H1 (cell line): ENCODE measurements at regions not wholly inside any gene's neighbourhood (a gene's known extent, or its start where the extent isn't known, plus 50 kb on each side); places are given as distances from the start of the nearest gene placed in this dataset.

Experiments used
- CTCF ChIA-PET: fragments of 300-600 bp; sonication (Branson Sonifier 250); formaldehyde crosslinking; loops from one replicate; lab custom pipeline; 2021; ENCODE audit not compliant: partially characterized antibody; lab: Charles Lee
- POLR2A ChIA-PET: fragments of 300-600 bp; sonication (Branson Sonifier 250); formaldehyde crosslinking; loops from one replicate; lab custom pipeline; 2021; ENCODE audit warnings: inconsistent platforms; ENCODE audit not compliant: partially characterized antibody; lab: Charles Lee
- DNase-seq, 2 experiments: peaks; one replicate each; pipeline versions ENCODE4 v3.0.0 to v3.0.0-alpha.2; 2010 to 2022; ENCODE audit warnings: low spot score in 2 of 2, low read depth in 1 of 2, mixed read lengths in 1 of 2
- FAIRE-seq: peaks from 2 replicates; lab custom pipeline; 2011; peaks lifted over from hg19 to GRCh38; lab: Jason Lieb, UNC
- H2AFZ ChIP-seq: 2 replicates; pipeline ENCODE4 v1.8.1; 2012; ENCODE audit warnings: low read length, inconsistent platforms
- H2AK5ac ChIP-seq: 2 replicates; pipeline ENCODE4 v1.6.1; 2013; ENCODE audit warnings: low read depth, low read length
- H2BK120ac ChIP-seq: replicated peaks from 2 replicates; pipeline ENCODE3; 2013; ENCODE audit warnings: low read depth, low read length, inconsistent platforms
- H2BK12ac ChIP-seq: 2 replicates; pipeline ENCODE4 v1.6.1; 2013; ENCODE audit warnings: low read depth, low read length
- H2BK15ac ChIP-seq: 2 replicates; pipeline ENCODE4 v1.6.1; 2013; ENCODE audit warnings: low read length
- H2BK20ac ChIP-seq: 2 replicates; pipeline ENCODE4 v1.6.1; 2013; ENCODE audit warnings: low read length
- H2BK5ac ChIP-seq: 2 replicates; pipeline ENCODE4 v1.6.1; 2013; ENCODE audit warnings: low read depth, low read length
- H3K14ac ChIP-seq: 2 replicates; pipeline ENCODE4 v1.6.1; 2013; ENCODE audit warnings: inconsistent platforms; ENCODE audit not compliant: insufficient read length
- H3K18ac ChIP-seq: 2 replicates; pipeline ENCODE4 v1.6.1; 2013; ENCODE audit warnings: low read length; ENCODE audit errors: extremely low read depth
- H3K23ac ChIP-seq: 2 replicates; pipeline ENCODE4 v1.6.1; 2013; ENCODE audit warnings: inconsistent platforms; ENCODE audit not compliant: insufficient read length
- H3K23me2 ChIP-seq: 2 replicates; pipeline ENCODE4 v1.6.1; 2013; ENCODE audit warnings: low read depth, low read length
- H3K27ac ChIP-seq: 2 replicates; pipeline ENCODE4 v1.6.1; 2011; ENCODE audit warnings: low read depth, low read length, inconsistent platforms
- H3K27me3 ChIP-seq, 4 experiments: replicated peaks in 1 of 4; 1 replicate in 1 of 4; 2 replicates in 3 of 4; pipeline versions ENCODE4 v1.6.1 to v1.8.1; 2011 to 2013; ENCODE audit warnings: low read length in 3 of 4, mild to moderate bottlenecking in 3 of 4, inconsistent platforms in 2 of 4, mixed read lengths in 2 of 4, moderate library complexity in 1 of 4; ENCODE audit not compliant: control insufficient read depth in 3 of 4, insufficient read depth in 3 of 4; ENCODE audit errors: extremely low read depth in 1 of 4
- H3K36me3 ChIP-seq, 4 experiments: 2 replicates each; pipeline versions ENCODE4 v1.6.1 to v1.8.1; 2011 to 2013; ENCODE audit warnings: mild to moderate bottlenecking in 4 of 4, low read length in 3 of 4, moderate library complexity in 2 of 4, control low read depth in 1 of 4, inconsistent platforms in 1 of 4; ENCODE audit not compliant: insufficient read depth in 4 of 4, control insufficient read depth in 2 of 4
- H3K4ac ChIP-seq: replicated peaks from 2 replicates; pipeline ENCODE3; 2013; ENCODE audit warnings: low read length, low read depth, mixed read lengths, inconsistent platforms; ENCODE audit not compliant: insufficient read length
- H3K4me1 ChIP-seq, 4 experiments: replicated peaks in 1 of 4; 1 replicate in 1 of 4; 2 replicates in 3 of 4; pipeline versions ENCODE4 v1.6.1 to v1.8.1; 2011 to 2013; ENCODE audit warnings: low read length in 3 of 4, inconsistent platforms in 2 of 4, mixed read lengths in 1 of 4; ENCODE audit not compliant: insufficient read depth in 4 of 4, control insufficient read depth in 3 of 4
- H3K4me2 ChIP-seq, 2 experiments: 2 replicates each; pipeline versions ENCODE4 v1.6.1 to v1.8.1; 2011 to 2013; ENCODE audit warnings: low read depth in 2 of 2, low read length in 2 of 2, control low read depth in 1 of 2, inconsistent platforms in 1 of 2, mild to moderate bottlenecking in 1 of 2; ENCODE audit not compliant: insufficient read depth in 1 of 2
- H3K4me3 ChIP-seq, 4 experiments: fragments of 200-600, 300-600 bp in 1 of 4; sonication (generic), shearing (Covaris generic), sonication (Bioruptor Twin) in 1 of 4; 2 replicates each; pipeline versions ENCODE4 v1.5.1 to v1.8.1; 2011 to 2016; ENCODE audit warnings: low read length in 4 of 4, low read depth in 3 of 4, control low read depth in 2 of 4, inconsistent platforms in 2 of 4, mild to moderate bottlenecking in 2 of 4, mixed read lengths in 1 of 4, moderate library complexity in 1 of 4; ENCODE audit not compliant: insufficient read depth in 2 of 4; ENCODE audit errors: extremely low read depth in 1 of 4
- H3K56ac ChIP-seq: replicated peaks from 2 replicates; pipeline ENCODE3; 2013; ENCODE audit warnings: low read depth, mild to moderate bottlenecking, mixed read lengths, low read length, inconsistent platforms; ENCODE audit not compliant: insufficient read length
- H3K79me1 ChIP-seq: 2 replicates; pipeline ENCODE4 v1.6.1; 2013; ENCODE audit warnings: low read depth, low read length, control low read depth
- H3K79me2 ChIP-seq, 2 experiments: 2 replicates each; pipeline versions ENCODE4 v1.6.1 to v1.8.1; 2012 to 2013; ENCODE audit warnings: low read length in 2 of 2, mild to moderate bottlenecking in 2 of 2, inconsistent platforms in 1 of 2; ENCODE audit not compliant: insufficient read depth in 2 of 2, control insufficient read depth in 1 of 2
- H3K9ac ChIP-seq, 4 experiments: replicated peaks in 1 of 4; 1 replicate in 1 of 4; 2 replicates in 3 of 4; pipeline versions ENCODE4 v1.6.1 to v1.8.1; 2011 to 2013; ENCODE audit warnings: low read depth in 3 of 4, low read length in 3 of 4, control low read depth in 2 of 4, mild to moderate bottlenecking in 2 of 4, moderate library complexity in 2 of 4, inconsistent platforms in 1 of 4; ENCODE audit errors: extremely low read depth in 1 of 4
- H3K9me3 ChIP-seq, 2 experiments: 2 replicates each; pipeline versions ENCODE4 v1.6.1 to v1.8.1; 2012 to 2013; ENCODE audit warnings: mild to moderate bottlenecking in 2 of 2, moderate library complexity in 2 of 2, control low read depth in 1 of 2, inconsistent platforms in 1 of 2, low read depth in 1 of 2, low read length in 1 of 2, mixed read lengths in 1 of 2; ENCODE audit not compliant: insufficient read depth in 2 of 2
- H4K20me1 ChIP-seq, 2 experiments: replicated peaks in 1 of 2; 2 replicates each; pipeline versions ENCODE3 to v1.8.1; 2011 to 2013; ENCODE audit warnings: inconsistent platforms in 2 of 2, low read length in 2 of 2, mild to moderate bottlenecking in 1 of 2; ENCODE audit not compliant: insufficient read depth in 2 of 2, control insufficient read depth in 1 of 2
- H4K5ac ChIP-seq: 2 replicates; pipeline ENCODE4 v1.6.1; 2013; ENCODE audit warnings: low read length, low read depth, mixed read lengths, inconsistent platforms; ENCODE audit not compliant: insufficient read length
- H4K8ac ChIP-seq: 2 replicates; pipeline ENCODE4 v1.8.0; 2013; ENCODE audit warnings: mild to moderate bottlenecking, moderate library complexity, low read length, inconsistent platforms; ENCODE audit not compliant: insufficient read depth; ENCODE audit errors: extremely low read depth
- H4K91ac ChIP-seq: replicated peaks from 2 replicates; pipeline ENCODE3; 2013; ENCODE audit warnings: low read length, mixed read lengths, inconsistent platforms; ENCODE audit not compliant: insufficient read length
- BCL11A ChIP-seq, 2 experiments: IDR thresholded peaks; one replicate each; pipeline ENCODE4 v1.6.1; 2011; ENCODE audit warnings: low read depth in 2 of 2, low read length in 2 of 2, mild to moderate bottlenecking in 2 of 2
- EP300 ChIP-seq, 2 experiments: IDR thresholded peaks; 1 replicate in 1 of 2; 2 replicates in 1 of 2; pipeline ENCODE4 v1.6.1; 2011 to 2012; ENCODE audit warnings: low read depth in 2 of 2, low read length in 2 of 2, mild to moderate bottlenecking in 2 of 2, borderline replicate concordance in 1 of 2, inconsistent platforms in 1 of 2, moderate library complexity in 1 of 2
- FOSL1 ChIP-seq: IDR thresholded peaks from 2 replicates; pipeline ENCODE4 v1.6.1; 2011; ENCODE audit warnings: mild to moderate bottlenecking, low read depth, low read length, moderate library complexity; ENCODE audit not compliant: insufficient read depth
- JUND ChIP-seq: IDR thresholded peaks from 2 replicates; pipeline ENCODE4 v1.6.1; 2011; ENCODE audit warnings: mild to moderate bottlenecking, improper control_type of control experiment, low read length
- NRF1 ChIP-seq: IDR thresholded peaks from 2 replicates; pipeline ENCODE4 v1.6.1; 2011; ENCODE audit warnings: mild to moderate bottlenecking, low read depth, low read length, improper control_type of control experiment
- POU5F1 ChIP-seq: IDR thresholded peaks from 2 replicates; pipeline ENCODE4 v1.6.1; 2011; ENCODE audit warnings: low read depth, mild to moderate bottlenecking, low read length, moderate library complexity
- RFX5 ChIP-seq: IDR thresholded peaks from 2 replicates; pipeline ENCODE4 v1.6.1; 2011; ENCODE audit warnings: low read depth, low read length, improper control_type of control experiment, borderline replicate concordance
- RNF2 ChIP-seq: fragments of 200-900, 300-1000 bp; sonication (generic); IDR thresholded peaks from 2 replicates; pipeline ENCODE4 v1.7.1; 2016; ENCODE audit warnings: borderline replicate concordance, low read depth, mild to moderate bottlenecking, antibody characterized with exemption, low read length; ENCODE audit not compliant: poor library complexity, severe bottlenecking; ENCODE audit errors: missing control alignments
- SIX5 ChIP-seq: IDR thresholded peaks from 2 replicates; pipeline ENCODE4 v1.6.1; 2011; ENCODE audit warnings: mild to moderate bottlenecking, low read depth, low read length
- SP4 ChIP-seq: IDR thresholded peaks from 2 replicates; pipeline ENCODE4 v1.6.1; 2012; ENCODE audit warnings: low read length, inconsistent platforms
- TBP ChIP-seq: IDR thresholded peaks from 2 replicates; pipeline ENCODE4 v1.6.1; 2011; ENCODE audit warnings: low read depth, low read length, improper control_type of control experiment
- TCF12 ChIP-seq: IDR thresholded peaks from 2 replicates; pipeline ENCODE4 v1.6.1; 2011; ENCODE audit warnings: low read depth, mild to moderate bottlenecking, low read length
- WGBS, 2 experiments: shearing (Covaris generic) in 1 of 2; methylation state at CpG; one replicate each; pipeline versions ENCODE4 v1.1.6 to v1.1.7; 2013 to 2015; ENCODE audit warnings: low lambda C conversion rate in 2 of 2, mixed read lengths in 2 of 2, inconsistent platforms in 1 of 2, low coverage in 1 of 2, missing lambda C conversion rate in 1 of 2; ENCODE audit not compliant: insufficient replicate concordance in 2 of 2, insufficient coverage in 1 of 2, insufficient read length in 1 of 2; ENCODE audit errors: extremely low coverage in 1 of 2, missing lambda C conversion rate in 1 of 2; 5-methylcytosine and 5-hydroxymethylcytosine counted together
- TF ChIP-seq, protein P1 (sequence below): IDR thresholded peaks from 2 replicates; pipeline ENCODE4 v1.6.1; 2011; ENCODE audit warnings: low read depth, mild to moderate bottlenecking, low read length; ENCODE audit not compliant: insufficient read depth

DNA sequence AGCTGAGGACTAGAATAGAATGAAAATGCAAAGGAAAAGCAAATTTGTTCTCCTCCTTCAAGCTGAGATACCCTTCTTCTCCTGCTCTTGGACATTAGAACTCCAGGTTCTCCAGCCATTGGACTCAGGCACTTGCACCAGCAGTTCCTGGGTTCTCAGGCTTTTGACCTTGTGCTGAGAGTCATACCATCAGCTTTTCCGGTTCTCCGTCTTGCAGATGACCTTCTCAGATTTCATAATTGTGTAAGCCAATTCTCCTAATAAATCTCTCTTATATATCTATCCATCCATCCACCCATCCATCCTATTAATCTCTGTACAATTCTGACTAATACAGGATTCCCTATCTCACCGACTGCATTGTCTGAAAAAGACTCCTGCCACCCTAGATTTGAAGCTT, 108.3 kb downstream of the AHR start:
- no peak overlapping the region for H2AK5ac ChIP-seq
- no peaks in the 10 kb centered on the region for H3K9me3 ChIP-seq
- no peak overlapping the region for H3K4me3 ChIP-seq
- no peak overlapping the region for H4K5ac ChIP-seq
- H2BK120ac ChIP-seq: no peak overlapping the region
- H3K27ac ChIP-seq: no peak overlapping the region
- DNase-seq (no peak), FAIRE-seq (no peak)
- no peak overlapping the region for H4K8ac ChIP-seq
- 96% methylated on average over 3 of the region's 3 CpGs; no CpG with 5 or more reads in 1 of the 2 experiments for WGBS, 2 experiments
- H3K4ac ChIP-seq: no peak overlapping the region
- H4K20me1 ChIP-seq: no peaks in the 10 kb centered on the region
- no peaks in the 10 kb centered on the region for H3K4me1 ChIP-seq
- no peaks in the 10 kb centered on the region for H3K27me3 ChIP-seq
- H3K36me3 ChIP-seq: no peaks in the 10 kb centered on the region
- H3K9ac ChIP-seq: no peak overlapping the region
- no peak overlapping the region for H2AFZ ChIP-seq
- no peaks in the 10 kb centered on the region for H3K23me2 ChIP-seq
- ChIA-PET POLR2A (no interaction called here), CTCF (interaction anchor here (2.2 kb wide), 1 partner anchor 423 kb away, joined by 6 read pairs; no protein-coding TSS in a partner anchor)
- no peak overlapping the region for H3K4me2 ChIP-seq
- no peak overlapping the region for H3K14ac ChIP-seq
- no peak overlapping the region for H4K91ac ChIP-seq
- TF ChIP-seq RFX5: no peak
- TF ChIP-seq BCL11A (IDR thresholded peaks at IDR 0.05; ENCODE audit: low read depth in 2 of 2, low read length in 2 of 2): no peak
- TF ChIP-seq SIX5: no peak
- TF ChIP-seq RNF2: no peak
- TF ChIP-seq TBP: no peak
- no peak for TF ChIP-seq POU5F1
- TF ChIP-seq JUND: no peak
- no peak for TF ChIP-seq SP4
- no peak for TF ChIP-seq FOSL1
- TF ChIP-seq NRF1: no peak
- TF ChIP-seq, protein P1, sequence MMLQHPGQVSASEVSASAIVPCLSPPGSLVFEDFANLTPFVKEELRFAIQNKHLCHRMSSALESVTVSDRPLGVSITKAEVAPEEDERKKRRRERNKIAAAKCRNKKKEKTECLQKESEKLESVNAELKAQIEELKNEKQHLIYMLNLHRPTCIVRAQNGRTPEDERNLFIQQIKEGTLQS: no peak
- no peak for TF ChIP-seq TCF12
- TF ChIP-seq EP300 (IDR thresholded peaks at IDR 0.05; ENCODE audit: borderline replicate concordance in 1 of 2, low read depth in 2 of 2, low read length in 2 of 2): no peak
- no peak overlapping the region for H3K18ac ChIP-seq
- H3K56ac ChIP-seq: no peak overlapping the region
- H3K79me1 ChIP-seq: no peaks in the 10 kb centered on the region
- no peak overlapping the region for H2BK12ac ChIP-seq
- H3K79me2 ChIP-seq: no peaks in the 10 kb centered on the region
- H2BK20ac ChIP-seq: no peak overlapping the region
- H3K23ac ChIP-seq: no peak overlapping the region
- no peak overlapping the region for H2BK5ac ChIP-seq
- H2BK15ac ChIP-seq: no peak overlapping the region
